SHP77 (cell line): ENCODE measurements at regions not wholly inside any gene's neighbourhood (a gene's known extent, or its start where the extent isn't known, plus 50 kb on each side); places are given as distances from the start of the nearest gene placed in this dataset.

Experiments used
- DNase-seq, 2 experiments: peaks; one replicate each; lab custom pipeline; 2025; lab: John Stamatoyannopoulos, UW

GRCh38 chr14:95382747-95383146, 63.0 kb upstream of the CLMN start:
- no peak for DNase-seq

- DNase-seq: no peak
These were observed 62.0 kb upstream of the CLMN start for GRCh38 chr14:95381726-95382125.

DNA sequence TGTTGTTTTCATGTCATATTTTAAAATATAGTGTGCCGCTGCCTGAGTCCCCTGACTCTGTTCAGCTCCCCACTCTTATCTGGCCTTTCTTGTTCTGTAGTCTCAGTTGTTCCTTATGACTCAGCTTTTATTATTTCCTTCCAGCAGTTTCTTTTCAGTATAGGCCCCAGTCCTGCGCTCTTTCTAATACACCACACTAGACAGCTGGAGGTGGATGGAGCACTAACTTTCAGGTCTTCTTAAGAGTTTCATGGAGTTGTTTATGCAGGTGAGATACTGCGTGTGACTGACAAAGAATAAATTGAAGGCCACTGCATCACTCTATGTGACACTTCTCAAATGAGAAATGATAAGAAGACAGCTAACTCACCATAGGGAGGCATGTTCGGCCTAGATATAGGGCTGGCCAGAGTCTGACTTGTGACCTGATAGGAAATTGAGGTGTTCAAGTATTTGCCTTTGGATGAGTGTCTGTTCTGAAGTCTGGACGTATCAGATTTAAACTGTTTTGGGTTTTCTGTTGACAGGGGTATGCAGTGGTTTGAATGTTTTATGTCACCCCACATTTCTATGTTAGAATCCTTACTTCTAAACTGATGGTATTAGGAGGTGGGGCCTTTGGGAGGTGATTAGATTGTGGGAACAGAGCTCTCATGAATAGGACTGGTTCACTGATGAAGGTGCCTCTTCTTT, 60.8 kb upstream of the CLMN start:
- no peak for DNase-seq

- no peak for DNase-seq
These were observed 59.9 kb upstream of the CLMN start for GRCh38 chr14:95379634-95380033.

DNA sequence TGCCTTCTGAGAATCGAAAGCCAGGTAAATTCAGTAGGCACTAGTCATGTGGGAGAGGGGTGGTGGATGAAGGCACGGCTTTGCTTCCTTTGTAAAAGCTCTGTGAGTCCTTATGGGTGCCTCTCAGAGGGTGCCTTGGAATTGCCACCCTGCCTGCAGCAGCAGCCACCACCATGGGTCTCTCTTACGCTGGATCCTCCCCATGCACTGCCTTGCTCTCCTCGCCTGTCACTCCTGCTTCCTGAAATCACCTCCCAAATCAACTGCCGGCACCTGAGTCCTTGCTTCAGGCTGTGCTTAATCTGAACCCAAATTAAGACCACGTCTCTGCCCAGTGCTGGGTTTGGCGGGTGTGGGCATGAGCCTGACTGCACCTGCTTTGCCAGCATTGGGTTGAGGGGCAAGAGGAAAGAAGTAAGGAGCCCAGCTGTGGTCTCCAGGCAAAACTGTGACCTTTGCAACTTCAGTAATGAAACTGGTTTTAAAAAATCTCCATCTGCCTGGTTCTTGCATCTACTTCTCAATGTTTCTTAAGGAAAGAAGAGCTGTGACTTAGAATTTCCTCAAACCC, 55.9 kb upstream of the CLMN start:
- DNase-seq: no peak

DNA sequence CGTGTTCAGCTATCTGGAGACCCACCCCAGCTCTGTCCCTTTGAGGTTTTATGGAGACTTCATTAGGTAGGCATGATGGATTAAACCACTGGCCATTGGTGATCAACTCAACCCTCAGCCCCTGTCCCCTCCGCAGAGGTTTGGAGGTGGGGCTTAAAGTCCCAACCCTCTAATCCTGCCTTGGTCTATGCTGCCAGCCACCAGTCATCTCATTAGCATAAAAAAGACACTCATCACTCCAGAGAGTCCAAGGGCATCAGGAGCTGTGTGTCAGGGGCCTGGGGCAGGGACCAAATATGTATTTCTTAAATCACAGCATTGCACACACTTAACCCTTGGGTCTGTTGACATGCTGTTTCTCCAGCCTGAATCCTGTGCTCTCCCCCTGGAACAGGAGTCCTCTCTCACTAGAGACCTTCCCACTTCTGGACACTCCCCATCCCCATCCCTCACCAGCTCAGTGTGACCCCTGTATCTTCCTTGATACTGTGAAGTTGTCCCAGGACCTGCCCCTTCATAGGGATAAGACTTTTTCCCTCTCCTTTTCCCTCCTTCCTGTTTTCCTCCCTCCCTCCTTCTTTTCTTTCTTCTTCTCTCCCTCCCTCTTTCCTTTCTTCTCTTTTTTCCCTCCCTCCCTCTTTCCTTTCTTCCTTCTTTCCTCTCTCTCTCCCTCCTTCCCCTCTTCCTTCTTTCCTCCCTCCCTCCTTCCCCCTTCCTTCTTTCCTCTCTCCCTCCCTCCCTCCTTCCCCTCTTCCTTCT, 54.7 kb upstream of the CLMN start:
- no peak for DNase-seq

- DNase-seq: no peak
These were observed 50.4 kb upstream of the CLMN start for GRCh38 chr14:95370076-95370475.
